HCT116 (cell line): ENCODE measurements at regions not wholly inside any gene's neighbourhood (a gene's known extent, or its start where the extent isn't known, plus 50 kb on each side); places are given as distances from the start of the nearest gene placed in this dataset.

ENCODE experiments used
- EZH2 ChIP-seq: fragments of 200-600 bp; sonication (generic); IDR thresholded peaks from 2 replicates; pipeline ENCODE4 v1.6.1; 2017; ENCODE audit warnings: antibody characterized with exemption, mixed run types
- POLR2AphosphoS5 ChIP-seq: IDR thresholded peaks from 2 replicates; pipeline ENCODE4 v1.6.1; 2011; ENCODE audit warnings: mild to moderate bottlenecking, low read depth, low read length, moderate library complexity
- RAD21 ChIP-seq: IDR thresholded peaks from 2 replicates; pipeline ENCODE4 v1.6.1; 2012; ENCODE audit warnings: low read depth, mild to moderate bottlenecking
- TF ChIP-seq, protein P1 (sequence below), 3 experiments: fragments of 200-600 bp in 1 of 3; sonication (generic) in 1 of 3; IDR thresholded peaks in 2 of 3; conservative IDR thresholded peaks in 1 of 3; 2 replicates each; pipeline ENCODE4 v1.5.1; 2012 to 2017; ENCODE audit warnings: low read depth in 2 of 3, low read length in 2 of 3, antibody characterized with exemption in 1 of 3, borderline replicate concordance in 1 of 3, control low read depth in 1 of 3, mild to moderate bottlenecking in 1 of 3, mixed read lengths in 1 of 3, mixed run types in 1 of 3, moderate library complexity in 1 of 3; ENCODE audit not compliant: insufficient read depth in 1 of 3

DNA sequence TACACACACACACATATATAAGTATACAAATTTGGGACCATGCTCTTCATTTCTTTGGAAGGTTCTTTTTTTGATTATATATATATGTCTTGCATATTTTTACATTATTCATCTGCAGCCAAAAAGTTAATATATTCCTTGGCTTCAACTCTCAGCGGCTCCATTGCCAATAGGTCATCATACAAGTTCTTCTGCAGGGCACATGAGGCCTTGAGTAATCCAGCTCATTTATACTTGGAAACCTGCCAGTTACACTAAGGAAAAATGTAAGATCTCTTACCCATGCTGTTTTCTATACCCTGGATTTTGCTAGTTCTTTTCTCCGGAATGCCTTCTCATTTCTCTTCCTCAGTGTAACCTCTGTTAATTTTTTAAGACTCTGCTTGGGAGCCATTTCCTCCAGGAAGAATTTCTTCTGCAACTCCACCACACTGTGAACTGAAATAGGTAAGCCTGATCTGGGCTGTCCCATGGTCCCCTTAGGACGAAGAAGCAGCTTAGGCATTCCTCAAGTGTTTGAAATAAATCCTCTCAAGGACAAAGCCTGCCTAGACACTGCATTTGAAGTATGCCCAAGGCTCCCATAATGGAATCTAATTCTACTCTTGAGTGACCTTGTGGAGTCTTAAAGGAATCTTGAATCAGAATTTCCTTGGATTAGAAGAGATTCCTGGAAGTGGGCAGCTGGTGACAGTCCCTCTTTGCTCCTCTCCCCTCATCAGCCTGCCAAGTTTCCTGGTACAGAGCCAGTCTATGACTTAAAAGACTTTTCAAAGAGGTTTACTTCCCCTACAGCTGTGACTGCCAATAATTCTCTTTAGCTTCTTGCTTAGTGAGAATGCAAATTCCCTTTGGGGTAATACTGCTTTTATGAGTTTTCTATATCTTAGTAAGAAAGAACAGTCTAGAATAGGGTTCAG is 182.8 kb downstream of the C11orf87 start:
- TF ChIP-seq, protein P1, sequence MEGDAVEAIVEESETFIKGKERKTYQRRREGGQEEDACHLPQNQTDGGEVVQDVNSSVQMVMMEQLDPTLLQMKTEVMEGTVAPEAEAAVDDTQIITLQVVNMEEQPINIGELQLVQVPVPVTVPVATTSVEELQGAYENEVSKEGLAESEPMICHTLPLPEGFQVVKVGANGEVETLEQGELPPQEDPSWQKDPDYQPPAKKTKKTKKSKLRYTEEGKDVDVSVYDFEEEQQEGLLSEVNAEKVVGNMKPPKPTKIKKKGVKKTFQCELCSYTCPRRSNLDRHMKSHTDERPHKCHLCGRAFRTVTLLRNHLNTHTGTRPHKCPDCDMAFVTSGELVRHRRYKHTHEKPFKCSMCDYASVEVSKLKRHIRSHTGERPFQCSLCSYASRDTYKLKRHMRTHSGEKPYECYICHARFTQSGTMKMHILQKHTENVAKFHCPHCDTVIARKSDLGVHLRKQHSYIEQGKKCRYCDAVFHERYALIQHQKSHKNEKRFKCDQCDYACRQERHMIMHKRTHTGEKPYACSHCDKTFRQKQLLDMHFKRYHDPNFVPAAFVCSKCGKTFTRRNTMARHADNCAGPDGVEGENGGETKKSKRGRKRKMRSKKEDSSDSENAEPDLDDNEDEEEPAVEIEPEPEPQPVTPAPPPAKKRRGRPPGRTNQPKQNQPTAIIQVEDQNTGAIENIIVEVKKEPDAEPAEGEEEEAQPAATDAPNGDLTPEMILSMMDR (IDR thresholded peaks at IDR 0.05 in 2 of 3, conservative IDR thresholded peaks at IDR 0.05 in 1 of 3; ENCODE audit: borderline replicate concordance in 1 of 3, insufficient read depth in 1 of 3, low read depth in 2 of 3, low read length in 2 of 3): no peak
- no peak for TF ChIP-seq POLR2AphosphoS5
- TF ChIP-seq RAD21: no peak
- no peak for TF ChIP-seq EZH2
